Panc1 (cell line): ENCODE measurements at regions not wholly inside any gene's neighbourhood (a gene's known extent, or its start where the extent isn't known, plus 50 kb on each side); places are given as distances from the start of the nearest gene placed in this dataset.

Source experiments
- ATAC-seq: fragments of 200-7000 bp; cut with Tn5 transposase; 2 replicates; pipeline ENCODE4 v1.9.1; 2020; ENCODE audit warnings: mild to moderate bottlenecking, moderate library complexity
- BruUV-seq: library from RNA; stranded (reverse); fragments of 400-500 nt; replicated peaks from 2 replicates; lab custom pipeline; 2021; lab: Mats Ljungman, UMichigan
- CTCF ChIA-PET: fragments of 300-600 bp; sonication (Branson Sonifier 250); formaldehyde crosslinking; loops from one replicate; lab custom pipeline; 2022; ENCODE audit warnings: antibody characterized with exemption; lab: Charles Lee
- POLR2A ChIA-PET: fragments of 300-600 bp; sonication (Branson Sonifier 250); formaldehyde crosslinking; loops from one replicate; lab custom pipeline; 2022; ENCODE audit warnings: antibody characterized with exemption; lab: Charles Lee
- DNase-seq: peaks from one replicate; pipeline ENCODE4 v3.0.0-alpha.2; 2010; ENCODE audit warnings: low read depth, low spot score
- H3K27ac ChIP-seq: 2 replicates; pipeline ENCODE4 v1.5.1; 2011; ENCODE audit warnings: mild to moderate bottlenecking, low read length, inconsistent platforms
- H3K27me3 ChIP-seq: fragments of 200-500 bp; sonication (Bioruptor generic); 2 replicates; pipeline ENCODE4 v1.6.0; 2014; ENCODE audit warnings: low read length, inconsistent platforms; ENCODE audit not compliant: control insufficient read depth, insufficient read depth
- H3K36me3 ChIP-seq: fragments of 200-500 bp; sonication (Bioruptor generic); 2 replicates; pipeline ENCODE4 v1.5.1; 2014; ENCODE audit warnings: inconsistent platforms, mild to moderate bottlenecking, low read length, moderate library complexity; ENCODE audit not compliant: control insufficient read depth, insufficient read depth
- H3K4me1 ChIP-seq: 2 replicates; pipeline ENCODE4 v1.5.1; 2011; ENCODE audit warnings: inconsistent platforms, mild to moderate bottlenecking, low read length, moderate library complexity; ENCODE audit not compliant: control insufficient read depth, insufficient read depth
- H3K4me3 ChIP-seq, 2 experiments: 2 replicates each; pipeline ENCODE4 v1.5.1; 2011 to 2012; ENCODE audit warnings: low read depth in 2 of 2, low read length in 2 of 2, mild to moderate bottlenecking in 2 of 2, inconsistent platforms in 1 of 2, moderate library complexity in 1 of 2
- H3K9me3 ChIP-seq: fragments of 200-500 bp; sonication (Bioruptor generic); 2 replicates; pipeline ENCODE4 v1.5.1; 2014; ENCODE audit warnings: low read depth, mild to moderate bottlenecking, inconsistent platforms, low read length, moderate library complexity; ENCODE audit not compliant: control insufficient read depth, insufficient read depth
- CTCF ChIP-seq: fragments of 450-650 bp; IDR thresholded peaks from 2 replicates; pipeline ENCODE4 v1.5.1; 2017; ENCODE audit warnings: mild to moderate bottlenecking
- POLR2AphosphoS5 ChIP-seq: IDR thresholded peaks from 2 replicates; pipeline ENCODE4 v1.6.1; 2012; ENCODE audit warnings: mild to moderate bottlenecking, low read depth, low read length, moderate library complexity
- REST ChIP-seq, 2 experiments: IDR thresholded peaks; 2 replicates each; pipeline ENCODE4 v1.6.1; 2011 to 2012; ENCODE audit warnings: low read depth in 2 of 2, control low read depth in 1 of 2, low read length in 1 of 2, mild to moderate bottlenecking in 1 of 2, moderate library complexity in 1 of 2; ENCODE audit not compliant: insufficient read depth in 1 of 2
- SIN3A ChIP-seq: IDR thresholded peaks from 2 replicates; pipeline ENCODE4 v1.6.1; 2012; ENCODE audit warnings: low read depth, mild to moderate bottlenecking, low read length, moderate library complexity, borderline replicate concordance; ENCODE audit not compliant: insufficient read depth
- TCF7L2 ChIP-seq: IDR thresholded peaks from 2 replicates; pipeline ENCODE4 v1.6.1; 2011; ENCODE audit warnings: mild to moderate bottlenecking, low read depth, low read length, inconsistent platforms
- in situ Hi-C: cut with HindIII; loops from 2 replicates; pipeline ENCODE4 v1.10.0; 2016; ENCODE audit warnings: low sequenced_read_pairs, low pct_unique_long_range_greater_than_20kb
- intact Hi-C: fragments of 100-400 bp; cut with micrococcal nuclease; formaldehyde crosslinking; loops from one replicate; pipeline ENCODE4 v1.10.0; 2022; ENCODE audit not compliant: unreplicated experiment

GRCh38 chr5:175236176-175236575 lies 207.8 kb downstream of the DRD1 start:
- in situ Hi-C loops, result no loop called here

GRCh38 chr5:175235251-175235960 lies 208.6 kb downstream of the DRD1 start:
- no peaks in the 10 kb centered on the region for H3K9me3 ChIP-seq
- no peak overlapping the region for H3K27ac ChIP-seq
- TF ChIP-seq TCF7L2 (no peak), SIN3A (no peak), POLR2AphosphoS5 (no peak), CTCF (no peak), REST (IDR thresholded peaks at IDR 0.05; ENCODE audit: insufficient read depth in 1 of 2, low read depth in 2 of 2, low read length in 1 of 2) (no peak)
- in situ Hi-C loops, result no loop called here
- CTCF ChIA-PET, result no interaction called here
- intact Hi-C loops, result no loop called here
- no peaks in the 10 kb centered on the region for H3K4me1 ChIP-seq
- no peaks in the 10 kb centered on the region for H3K27me3 ChIP-seq
- DNase-seq (no peak), ATAC-seq (no peak)
- no TSS peak for BruUV-seq
- no peaks in the 10 kb centered on the region for H3K36me3 ChIP-seq
- H3K4me3 ChIP-seq, result no peak overlapping the region
- POLR2A ChIA-PET, result no interaction called here

More at GRCh38 chr5:175236176-175236575, 207.8 kb downstream of the DRD1 start:
- intact Hi-C loops, result no loop called here
- no peak for TF ChIP-seq SIN3A
- Histone ChIP-seq H3K27me3 (no peaks in the 10 kb centered on the region), H3K36me3 (no peaks in the 10 kb centered on the region), H3K4me1 (no peaks in the 10 kb centered on the region), H3K27ac (no peak overlapping the region), H3K4me3 (no peak overlapping the region), H3K9me3 (no peaks in the 10 kb centered on the region)
- POLR2A ChIA-PET, result no interaction called here
- no TSS peak for BruUV-seq
- CTCF ChIA-PET, result no interaction called here
- ATAC-seq (no peak), DNase-seq (no peak)

GRCh38 chr5:175230299-175230698 lies 213.7 kb downstream of the DRD1 start:
- ATAC-seq, result no peak
- in situ Hi-C loops (no loop called here), intact Hi-C loops (no loop called here)
- Histone ChIP-seq H3K9me3 (no peaks in the 10 kb centered on the region), H3K27ac (no peak overlapping the region), H3K27me3 (no peaks in the 10 kb centered on the region), H3K4me3 (no peak overlapping the region), H3K4me1 (no peaks in the 10 kb centered on the region), H3K36me3 (no peaks in the 10 kb centered on the region)
- no TSS peak for BruUV-seq
- POLR2A ChIA-PET, result no interaction called here
- no peak for TF ChIP-seq REST (IDR thresholded peaks at IDR 0.05; ENCODE audit: insufficient read depth in 1 of 2, low read depth in 2 of 2, low read length in 1 of 2)
- no peak for TF ChIP-seq SIN3A
- TF ChIP-seq CTCF, result no peak
- TF ChIP-seq TCF7L2, result no peak
- no peak for TF ChIP-seq POLR2AphosphoS5
- CTCF ChIA-PET, result no interaction called here
- DNase-seq, result no peak
